ENCODE measurements at regions not wholly inside any gene's neighbourhood (a gene's known extent, or its start where the extent isn't known, plus 50 kb on each side); places are given as distances from the start of the nearest gene placed in this dataset.

DNA sequence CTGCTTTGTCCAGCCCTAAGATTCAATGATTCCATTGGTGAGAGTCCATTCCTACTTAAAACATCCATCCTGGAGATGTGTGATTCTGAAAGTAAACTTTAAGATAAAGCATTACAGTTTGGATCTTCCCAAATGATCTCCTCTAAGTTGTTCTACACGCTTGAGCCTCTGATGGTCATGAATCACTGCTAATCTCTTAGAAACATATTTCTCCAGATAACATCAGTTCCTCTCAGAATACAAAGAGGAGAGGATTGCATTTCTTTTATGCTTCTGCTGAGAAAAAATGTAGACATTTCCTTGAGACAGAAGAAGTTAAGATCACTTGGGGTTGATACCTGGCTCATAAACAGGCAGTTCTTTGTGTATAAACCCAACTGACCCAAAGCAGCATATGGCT lies 281.2 kb upstream of the DPH6 start:
- DNase-seq (ENCODE audit: low read depth, low spot score): no peak
- POLR2A ChIA-PET: no interaction called here
- TF ChIP-seq CTCF (IDR thresholded peaks at IDR 0.05; ENCODE audit: insufficient read depth, low read length, missing control alignments): no peak
- CTCF ChIA-PET: no interaction called here
- no peak overlapping the region for H3K4me3 ChIP-seq (ENCODE audit: low read depth, low read length)

DNA sequence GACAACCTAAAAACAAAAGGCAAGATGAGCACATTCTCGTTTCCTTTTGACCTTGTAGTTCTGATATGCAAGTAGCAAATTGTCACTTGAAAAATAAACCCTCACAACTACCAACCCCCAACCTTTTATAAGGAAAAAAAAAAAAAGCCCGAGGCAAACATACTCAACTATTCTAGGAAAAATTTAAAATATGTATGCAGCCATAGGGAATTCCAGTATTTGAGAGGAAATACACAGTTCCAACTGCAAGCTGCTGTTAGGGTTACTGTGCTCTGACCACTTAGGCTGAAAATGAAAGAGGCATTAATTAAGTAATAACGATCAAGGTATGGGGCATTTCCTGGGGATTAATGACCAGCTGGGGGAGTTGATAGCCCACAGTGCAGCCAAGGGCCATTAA lies 281.9 kb upstream of the DPH6 start:
- ChIA-PET CTCF (interaction anchor here (1.0 kb wide), 1 partner anchor 69 kb away, joined by 3 read pairs; no protein-coding TSS in a partner anchor), POLR2A (no interaction called here)
- DNase-seq (ENCODE audit: low read depth, low spot score): no peak
- H3K4me3 ChIP-seq (ENCODE audit: low read depth, low read length): no peak overlapping the region
- no peak for TF ChIP-seq CTCF (IDR thresholded peaks at IDR 0.05; ENCODE audit: insufficient read depth, low read length, missing control alignments)

DNA sequence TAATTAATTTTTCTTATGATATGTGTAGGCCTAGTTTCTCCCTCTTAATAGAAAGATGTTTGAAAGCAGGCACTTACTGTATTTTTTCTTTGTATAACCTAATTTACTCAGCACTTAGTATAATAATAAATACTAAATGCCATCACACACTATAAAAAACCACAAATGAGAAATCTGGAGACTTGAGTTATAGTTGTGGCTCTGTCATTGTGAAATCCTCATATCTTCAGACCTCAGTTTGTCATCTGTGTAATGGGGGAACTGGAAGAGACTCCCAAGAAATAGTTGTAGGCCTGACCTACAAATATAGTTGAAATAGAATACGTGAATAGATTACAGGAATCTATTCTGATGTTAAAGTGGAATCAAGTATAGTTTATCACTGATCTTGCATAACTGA lies 287.6 kb upstream of the DPH6 start:
- no peak overlapping the region for H3K4me3 ChIP-seq (ENCODE audit: low read depth, low read length)
- ChIA-PET POLR2A (no interaction called here), CTCF (interaction anchor here (1.5 kb wide), 1 partner anchor 9 kb away, joined by 4 read pairs; no protein-coding TSS in a partner anchor)
- TF ChIP-seq CTCF (IDR thresholded peaks at IDR 0.05; ENCODE audit: insufficient read depth, low read length, missing control alignments): no peak
- no peak for DNase-seq (ENCODE audit: low read depth, low spot score)

- POLR2A ChIA-PET: no interaction called here
- H3K4me3 ChIP-seq (ENCODE audit: low read depth, low read length): no peak overlapping the region
- CTCF ChIA-PET: interaction anchor here (1.5 kb wide), 1 partner anchor 8 kb away, joined by 4 read pairs; no protein-coding TSS in a partner anchor
These were observed 288.4 kb upstream of the DPH6 start for GRCh38 chr15:35834216-35834830.

DNA sequence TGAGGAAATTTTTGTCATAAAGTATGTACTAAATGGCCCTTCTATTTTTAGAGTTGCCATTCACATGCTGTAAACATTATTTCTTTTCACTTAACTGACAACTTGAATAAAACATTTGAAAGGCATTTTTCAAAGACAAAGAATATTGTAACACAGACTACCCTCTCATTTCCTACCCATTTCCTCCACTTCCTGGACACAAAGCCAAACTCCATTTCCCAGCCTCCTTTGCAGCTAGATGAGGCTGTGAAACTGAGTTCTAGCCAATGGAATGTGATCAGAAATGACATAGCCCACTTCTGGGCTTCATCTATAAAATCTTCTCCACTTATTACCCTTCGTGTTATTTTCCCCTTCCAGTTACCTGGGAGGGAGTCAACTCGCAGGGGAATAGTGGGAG lies 288.9 kb upstream of the DPH6 start:
- no peak overlapping the region for H3K4me3 ChIP-seq (ENCODE audit: low read depth, low read length)
- no peak for DNase-seq (ENCODE audit: low read depth, low spot score)
- ChIA-PET POLR2A (no interaction called here), CTCF (interaction anchor here (1.3 kb wide), 1 partner anchor 19 kb away, joined by 3 read pairs; no protein-coding TSS in a partner anchor)
- TF ChIP-seq CTCF (IDR thresholded peaks at IDR 0.05; ENCODE audit: insufficient read depth, low read length, missing control alignments): no peak

More at GRCh38 chr15:35834216-35834830, 288.4 kb upstream of the DPH6 start:
- DNase-seq (ENCODE audit: low read depth, low spot score): no peak
- TF ChIP-seq CTCF (IDR thresholded peaks at IDR 0.05; ENCODE audit: insufficient read depth, low read length, missing control alignments): no peak

GRCh38 chr15:35838424-35839111 lies 292.6 kb upstream of the DPH6 start:
- DNase-seq (ENCODE audit: low read depth, low spot score): no peak
- no peak for TF ChIP-seq CTCF (IDR thresholded peaks at IDR 0.05; ENCODE audit: insufficient read depth, low read length, missing control alignments)
- no peak overlapping the region for H3K4me3 ChIP-seq (ENCODE audit: low read depth, low read length)
- POLR2A ChIA-PET: no interaction called here
- CTCF ChIA-PET: no interaction called here

Data from AG04449 (cell line).